ENCODE measurements at regions not wholly inside any gene's neighbourhood (a gene's known extent, or its start where the extent isn't known, plus 50 kb on each side); places are given as distances from the start of the nearest gene placed in this dataset.

DNA sequence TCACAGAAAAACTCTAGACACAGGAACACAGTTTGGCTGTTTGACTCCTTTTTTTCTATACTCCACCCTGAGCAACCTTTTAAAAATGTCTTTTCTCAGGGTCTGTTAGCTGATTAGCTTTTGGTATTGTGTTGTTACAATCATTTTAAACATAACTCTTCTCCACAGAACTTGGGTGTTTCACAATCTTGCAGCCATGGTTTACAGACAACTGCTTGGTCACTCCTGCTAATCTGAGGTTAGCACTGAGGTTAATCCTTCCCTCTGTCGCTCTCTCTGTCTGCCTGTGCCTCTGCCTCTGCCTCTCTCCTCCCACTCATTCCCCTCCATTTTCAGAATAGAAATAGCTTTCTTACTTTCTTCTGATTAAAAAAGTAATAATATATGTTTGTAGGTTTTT, 62.4 kb upstream of the ZBED5 start:
- DNase-seq: no peak

DNA sequence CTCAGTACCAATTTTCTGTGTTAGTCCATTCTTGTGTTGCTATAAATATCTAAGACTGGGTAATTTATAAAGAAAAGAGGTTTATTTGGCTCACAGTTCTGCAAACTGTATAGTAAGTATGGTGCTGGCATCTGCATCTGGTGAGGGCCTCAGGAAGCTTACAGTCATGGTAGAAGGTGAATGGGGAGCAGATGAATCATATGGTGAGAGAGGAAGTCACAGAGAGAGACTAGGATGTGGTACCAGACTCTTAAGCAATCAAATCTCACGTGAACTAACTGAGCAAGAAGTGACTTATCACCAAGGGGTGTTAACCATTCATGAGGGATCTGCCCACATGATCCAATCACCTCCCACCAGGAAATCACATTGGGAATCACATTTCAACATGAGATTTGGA, 60.8 kb upstream of the ZBED5 start:
- no peak for DNase-seq

DNA sequence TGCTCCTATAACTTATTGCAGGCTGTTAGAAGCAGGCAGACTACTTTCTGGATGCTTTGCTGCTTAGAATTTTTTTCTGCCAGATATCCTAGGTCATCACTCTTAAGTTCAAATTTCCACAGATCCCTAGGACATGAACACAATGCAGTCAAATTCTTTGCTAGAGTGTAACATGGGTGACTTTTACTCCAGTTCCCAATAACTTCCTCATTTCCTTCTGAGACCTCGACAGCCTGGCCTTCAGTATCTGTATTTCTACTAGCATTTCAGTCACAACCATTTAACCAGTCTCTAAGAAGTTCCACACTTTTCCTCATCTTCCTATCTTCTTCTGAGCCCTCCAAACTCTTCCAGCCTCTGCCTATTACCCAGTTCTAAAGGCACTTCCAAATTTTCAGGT, 60.4 kb upstream of the ZBED5 start:
- no peak for DNase-seq

DNA sequence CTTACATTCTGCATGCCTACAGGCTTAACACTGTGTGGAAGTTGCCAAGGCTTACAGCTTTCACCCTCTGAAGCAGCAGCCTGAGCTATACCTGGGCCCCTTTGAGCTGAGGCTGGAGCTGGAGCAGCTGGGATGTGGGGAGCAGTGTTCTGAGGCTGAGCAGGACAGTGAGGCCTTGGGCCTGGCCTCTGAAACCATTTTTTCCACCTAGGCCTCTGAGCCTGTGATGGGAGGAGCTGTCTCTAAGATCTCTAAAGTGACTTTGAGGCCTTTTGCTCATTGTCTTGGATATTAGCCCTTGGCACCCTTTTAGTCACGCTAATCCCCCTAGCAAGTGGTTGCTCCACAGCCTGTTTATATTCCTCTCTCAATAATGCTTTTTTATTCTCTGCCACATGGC, 59.9 kb upstream of the ZBED5 start:
- DNase-seq: no peak

DNA sequence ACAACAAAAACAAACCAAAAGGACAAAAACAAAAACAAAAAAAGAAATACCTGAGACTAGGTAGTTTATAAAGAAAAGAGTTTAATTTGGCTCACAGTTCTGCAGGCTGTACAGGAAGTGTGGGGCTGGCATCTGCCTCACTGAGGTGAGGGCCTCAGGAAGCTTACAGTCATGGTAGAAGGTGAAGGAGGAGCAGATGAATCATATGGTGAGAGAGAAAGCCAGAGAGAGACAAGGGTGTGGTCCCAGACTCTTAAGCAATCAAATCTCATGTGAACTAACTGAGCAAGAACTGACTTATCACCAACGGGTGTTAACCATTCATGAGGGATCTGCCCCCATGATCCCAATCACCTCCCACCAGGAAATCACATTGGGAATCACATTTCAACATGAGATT, 58.8 kb upstream of the ZBED5 start:
- no peak for DNase-seq

DNA sequence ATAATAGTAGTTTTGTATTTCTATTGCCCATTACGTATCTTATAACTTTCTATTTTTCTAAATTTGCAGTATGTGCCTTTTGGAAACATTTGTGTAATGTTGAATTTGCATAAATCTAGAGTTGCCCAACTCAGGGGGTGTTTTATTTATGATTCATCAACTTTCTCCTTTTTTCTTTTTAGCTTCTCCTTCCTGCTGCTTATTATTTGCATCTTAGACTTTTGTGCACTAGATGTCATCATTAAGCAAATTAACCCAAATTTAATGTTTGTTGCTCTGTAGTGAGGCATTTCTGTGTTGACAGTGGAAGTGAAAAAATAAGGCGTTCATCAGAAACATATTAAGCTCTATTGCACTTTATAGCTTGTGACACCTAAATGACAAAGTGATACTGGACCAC, 56.2 kb upstream of the ZBED5 start:
- DNase-seq: no peak

DNA sequence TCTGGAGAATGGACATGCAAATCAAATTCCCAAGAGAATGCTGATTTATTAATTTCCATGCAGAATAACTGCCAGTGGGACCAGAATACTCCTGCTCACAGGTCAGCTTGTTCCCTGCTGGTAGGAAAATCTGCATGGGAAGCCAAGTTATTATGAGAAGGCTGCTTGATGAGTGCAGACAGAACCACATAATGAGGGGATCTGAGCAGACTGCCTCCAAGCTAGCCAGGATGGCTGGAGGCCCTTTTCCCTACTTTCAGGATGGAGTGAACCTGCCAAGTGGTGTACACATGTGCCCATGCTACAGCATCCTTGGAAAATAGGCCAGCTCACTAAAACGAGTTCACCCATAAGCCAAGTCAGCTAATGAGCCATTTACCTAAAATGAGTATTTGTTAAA, 55.2 kb upstream of the ZBED5 start:
- DNase-seq: no peak

DNA sequence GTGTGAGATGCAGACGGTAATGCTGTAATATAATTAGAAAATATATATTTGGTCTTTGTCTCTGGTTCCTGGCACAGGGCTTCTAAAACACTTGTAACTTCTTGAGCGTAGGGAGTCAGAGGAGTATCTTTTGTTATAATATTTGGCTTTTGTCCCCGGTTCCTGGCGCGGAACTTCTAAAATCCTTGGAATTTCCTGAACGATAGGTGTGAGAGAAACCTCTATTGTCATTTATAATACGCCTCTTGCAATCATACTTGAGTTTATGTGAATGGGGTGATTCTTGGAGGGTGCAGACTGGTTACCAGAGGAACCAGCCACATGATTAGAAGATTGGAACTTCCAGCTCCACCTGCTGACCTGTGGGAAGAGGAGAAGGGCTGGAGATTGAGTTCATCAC, 54.1 kb upstream of the ZBED5 start:
- no peak for DNase-seq

DNA sequence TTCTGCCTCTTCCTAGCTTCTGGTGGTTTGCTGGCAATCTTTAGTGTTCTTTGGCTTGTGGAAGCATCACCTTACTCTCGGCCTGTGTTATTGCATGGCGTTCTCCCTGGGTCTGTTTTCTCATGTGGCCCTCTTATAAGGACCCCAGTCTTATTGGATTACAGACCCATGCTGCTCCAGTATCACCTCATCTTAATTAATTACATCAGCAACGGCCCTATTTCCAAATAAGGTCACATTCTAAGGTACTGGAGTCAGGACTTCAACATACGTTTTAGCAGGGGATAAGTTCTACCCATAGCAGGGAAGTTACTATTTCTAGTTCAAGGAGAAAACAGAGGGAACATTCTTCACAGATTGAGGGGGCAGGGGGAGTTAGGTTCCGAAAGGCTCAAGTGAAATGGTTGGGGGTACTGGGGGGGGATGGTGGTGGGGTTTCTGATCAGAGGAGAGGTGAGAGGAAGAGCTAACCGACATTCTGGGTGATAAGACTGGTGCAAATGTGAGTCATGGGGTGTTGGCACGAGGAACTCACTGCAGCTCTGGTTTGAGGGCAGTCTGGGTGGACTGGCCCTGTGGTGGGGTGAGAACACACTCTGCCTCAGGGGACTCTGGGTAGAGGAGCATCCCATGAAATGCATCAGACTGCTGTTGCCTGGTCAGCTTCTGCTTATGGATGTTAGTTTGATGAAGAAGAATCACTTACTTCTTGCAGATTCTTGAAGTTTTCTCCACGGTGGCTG, 51.5 kb upstream of the ZBED5 start:
- DNase-seq: no peak

DNA sequence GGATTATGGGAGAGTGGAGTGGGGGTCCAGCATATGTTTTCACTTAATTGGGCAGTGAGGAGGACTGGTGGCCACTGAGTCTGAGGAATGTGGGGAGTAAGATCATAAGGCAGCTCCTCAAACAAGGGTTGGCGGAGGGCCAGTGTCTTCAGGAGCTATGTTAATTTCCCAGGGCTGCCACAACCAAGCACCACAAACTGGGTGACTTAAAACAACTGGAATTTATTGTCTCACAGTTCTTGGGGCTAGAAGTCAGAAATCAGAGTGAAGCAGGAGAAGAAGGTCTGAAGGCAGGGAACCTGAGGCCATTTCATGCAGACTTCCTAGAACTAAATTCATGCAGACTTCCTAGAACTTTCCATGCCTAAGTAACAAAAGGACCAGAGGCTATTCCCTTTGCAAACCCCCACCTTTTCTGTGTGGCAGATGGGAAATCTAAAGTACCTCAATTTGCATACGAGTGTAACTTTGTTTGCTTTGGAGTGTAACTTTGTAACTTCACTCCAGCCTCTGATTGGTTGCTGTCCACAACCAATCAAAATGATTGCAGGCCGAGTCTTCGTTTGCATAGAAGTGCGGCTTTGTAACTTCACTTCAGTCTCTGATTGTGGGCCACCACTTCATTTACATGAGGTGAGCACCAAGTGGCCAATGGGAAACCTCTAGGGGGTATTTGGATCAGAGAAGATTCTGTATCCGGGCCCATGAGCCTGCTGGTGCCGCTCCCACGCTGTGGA, 50.5 kb upstream of the ZBED5 start:
- no peak for DNase-seq
